GM13977 (cell line): ENCODE measurements at regions not wholly inside any gene's neighbourhood (a gene's known extent, or its start where the extent isn't known, plus 50 kb on each side); places are given as distances from the start of the nearest gene placed in this dataset.

Experiments
- DNase-seq: peaks from one replicate; pipeline ENCODE4 v3.0.0; 2012; ENCODE audit warnings: low spot score
- CTCF ChIP-seq: IDR thresholded peaks from 2 replicates; pipeline ENCODE4 v1.5.1; 2012; ENCODE audit warnings: mild to moderate bottlenecking, control low read depth; ENCODE audit not compliant: insufficient read depth; ENCODE audit errors: extremely low read depth, missing control alignments
- in situ Hi-C: fragments of 300-500 bp; cut with MboI; formaldehyde crosslinking; loops from one replicate; pipeline ENCODE4 v1.12.0; 2022; ENCODE audit warnings: low sequenced_read_pairs, low pct_unique_long_range_greater_than_20kb, mixed read lengths, inconsistent platforms; ENCODE audit not compliant: unreplicated experiment

- TF ChIP-seq CTCF: no peak
- in situ Hi-C loops: no loop called here
- DNase-seq: no peak
Measured at GRCh38 chr4:126960760-126961159, 672.0 kb upstream of the INTU start.

GRCh38 chr4:126961661-126962060 is 671.1 kb upstream of the INTU start:
- in situ Hi-C loops: no loop called here
- TF ChIP-seq CTCF: no peak
- no peak for DNase-seq

DNA sequence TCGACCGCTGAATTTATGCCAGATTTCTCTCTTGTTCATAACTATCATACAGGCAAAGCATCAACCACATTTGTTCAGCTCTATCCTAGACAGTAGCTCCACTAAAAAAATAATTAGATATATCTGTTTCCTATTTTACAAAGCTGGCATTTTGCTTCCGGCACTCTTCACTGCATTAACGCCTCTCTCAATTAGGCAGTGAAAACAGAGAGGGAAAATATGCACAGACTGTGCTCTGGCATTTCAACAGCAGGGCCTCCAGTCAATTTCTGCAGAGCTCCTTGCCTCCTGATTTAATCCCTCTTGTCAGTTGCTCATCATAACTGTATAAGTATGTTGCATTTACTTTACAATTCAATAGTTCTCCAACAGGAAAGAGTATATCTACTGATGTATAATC is 666.9 kb upstream of the INTU start:
- TF ChIP-seq CTCF: no peak
- in situ Hi-C loops: no loop called here
- no peak for DNase-seq

DNA sequence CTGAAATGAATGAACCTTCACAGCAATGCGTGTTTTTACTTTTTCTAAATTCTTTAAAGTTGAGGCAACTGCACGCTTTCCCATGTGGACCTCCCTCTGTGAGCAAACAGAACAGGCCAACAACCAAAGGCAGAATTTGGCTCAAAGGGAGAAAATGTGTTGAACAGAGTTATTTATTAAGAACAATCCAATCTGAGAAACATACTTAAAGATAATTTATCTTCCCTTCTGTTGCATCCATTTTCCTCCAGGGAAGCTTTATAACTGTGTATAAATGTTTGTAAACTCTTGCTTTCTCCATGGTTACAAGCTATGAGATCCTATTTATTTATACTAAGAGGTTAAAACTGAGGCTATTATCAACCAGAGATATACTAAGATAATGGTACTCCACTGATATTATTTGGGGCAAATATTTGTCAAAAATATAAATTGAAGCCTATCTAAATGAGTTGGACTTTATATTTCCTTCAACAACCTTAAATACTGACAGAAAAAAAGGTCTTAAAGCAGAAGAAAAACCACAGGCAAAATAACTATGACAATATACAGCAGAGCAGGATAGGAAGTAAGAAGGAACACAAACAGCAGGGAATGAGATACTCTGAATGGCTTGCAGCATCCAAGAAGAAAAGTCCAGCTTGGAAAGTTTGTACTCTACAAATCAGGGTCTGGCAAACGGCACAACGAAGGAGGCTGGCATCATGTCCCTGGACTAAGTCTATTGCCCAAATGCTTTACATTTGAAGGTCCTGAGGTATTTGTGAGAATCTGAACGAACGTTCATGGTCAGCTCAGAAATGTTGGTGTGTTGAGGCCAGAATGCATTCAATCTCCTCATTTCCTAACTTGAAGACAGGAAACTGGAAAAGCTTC is 663.2 kb upstream of the INTU start:
- in situ Hi-C loops: no loop called here
- DNase-seq: no peak
- no peak for TF ChIP-seq CTCF

GRCh38 chr4:126973201-126973600 is 659.6 kb upstream of the INTU start:
- no peak for DNase-seq
- TF ChIP-seq CTCF: no peak
- in situ Hi-C loops: no loop called here

DNA sequence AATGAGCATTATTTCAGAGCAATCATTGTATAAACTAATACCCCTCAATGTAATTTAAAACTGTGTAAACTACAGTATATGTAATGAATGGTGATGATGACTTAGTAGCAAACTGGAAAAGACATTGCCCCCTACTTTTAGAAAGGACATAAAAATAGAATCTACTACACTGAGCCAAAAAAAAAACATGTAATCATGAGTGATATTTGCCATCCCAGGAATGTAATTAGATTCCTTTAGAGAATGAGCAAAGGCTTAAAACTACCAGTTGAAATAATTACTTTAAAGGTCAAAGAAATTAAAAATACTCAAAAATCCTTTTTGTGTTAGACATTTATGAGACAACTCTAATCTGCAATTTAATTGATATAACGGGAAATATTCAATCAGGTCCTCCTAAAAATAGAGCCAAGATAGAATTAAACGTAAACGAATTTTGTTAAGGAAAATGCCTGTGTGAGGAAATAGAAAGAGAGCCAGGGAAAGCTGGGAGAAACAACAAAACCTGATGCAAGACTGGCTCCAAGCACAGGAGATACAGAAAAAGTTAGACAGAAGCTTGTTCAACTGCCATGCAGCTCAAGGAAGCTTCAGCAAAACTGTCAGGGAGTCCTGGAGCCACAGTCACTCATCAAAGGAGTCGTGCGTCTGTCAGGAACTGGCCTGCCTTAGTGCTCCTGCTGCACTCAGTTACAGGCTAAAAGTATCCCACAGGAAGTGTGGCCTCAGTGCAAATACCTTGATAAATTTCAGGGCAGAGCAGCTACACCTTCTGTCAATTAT is 655.7 kb upstream of the INTU start:
- DNase-seq: no peak
- in situ Hi-C loops: no loop called here
- no peak for TF ChIP-seq CTCF
